ENCODE measurements at regions not wholly inside any gene's neighbourhood (a gene's known extent, or its start where the extent isn't known, plus 50 kb on each side); places are given as distances from the start of the nearest gene placed in this dataset.
"Not testable (repeated sequence)": the region's sequence is repeated elsewhere in the genome, so short reads cannot be mapped to it uniquely, and the experiment has no call there.

GRCh38 chr4:34973650-34974312, 1270.5 kb downstream of the ARAP2 start:
- Histone ChIP-seq H3K4me3 (no peak overlapping the region), H3K27ac (no peak overlapping the region)
- no peak for TF ChIP-seq CTCF (IDR thresholded peaks at IDR 0.05)
- no peak for DNase-seq (ENCODE audit: low spot score)

DNA sequence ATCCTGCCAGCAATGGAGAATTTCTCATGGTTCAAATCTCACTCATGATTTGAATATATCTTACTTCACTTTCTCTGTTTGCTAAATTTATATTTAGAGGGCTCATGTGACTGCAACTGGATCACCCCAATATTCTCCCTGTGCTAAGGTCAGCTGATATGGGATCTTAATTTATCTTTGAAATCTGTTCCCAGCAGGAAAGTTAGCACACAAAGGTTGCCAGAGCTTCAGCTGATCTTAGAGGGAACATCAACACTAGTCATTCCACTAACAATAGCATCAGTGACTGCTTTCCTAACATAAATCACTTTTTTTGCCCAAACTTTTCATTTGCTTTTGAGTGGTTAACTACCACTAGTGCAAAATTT, 1270.0 kb downstream of the ARAP2 start:
- TF ChIP-seq CTCF (IDR thresholded peaks at IDR 0.05), result no peak
- Histone ChIP-seq H3K27ac (no peak overlapping the region), H3K4me3 (no peak overlapping the region)
- DNase-seq (ENCODE audit: low spot score), result no peak

- not testable (repeated sequence) for DNase-seq (ENCODE audit: low spot score); H3K4me3 ChIP-seq; H3K27ac ChIP-seq
Observed at GRCh38 chr4:35021222-35021621, 1223.1 kb downstream of the ARAP2 start.

DNA sequence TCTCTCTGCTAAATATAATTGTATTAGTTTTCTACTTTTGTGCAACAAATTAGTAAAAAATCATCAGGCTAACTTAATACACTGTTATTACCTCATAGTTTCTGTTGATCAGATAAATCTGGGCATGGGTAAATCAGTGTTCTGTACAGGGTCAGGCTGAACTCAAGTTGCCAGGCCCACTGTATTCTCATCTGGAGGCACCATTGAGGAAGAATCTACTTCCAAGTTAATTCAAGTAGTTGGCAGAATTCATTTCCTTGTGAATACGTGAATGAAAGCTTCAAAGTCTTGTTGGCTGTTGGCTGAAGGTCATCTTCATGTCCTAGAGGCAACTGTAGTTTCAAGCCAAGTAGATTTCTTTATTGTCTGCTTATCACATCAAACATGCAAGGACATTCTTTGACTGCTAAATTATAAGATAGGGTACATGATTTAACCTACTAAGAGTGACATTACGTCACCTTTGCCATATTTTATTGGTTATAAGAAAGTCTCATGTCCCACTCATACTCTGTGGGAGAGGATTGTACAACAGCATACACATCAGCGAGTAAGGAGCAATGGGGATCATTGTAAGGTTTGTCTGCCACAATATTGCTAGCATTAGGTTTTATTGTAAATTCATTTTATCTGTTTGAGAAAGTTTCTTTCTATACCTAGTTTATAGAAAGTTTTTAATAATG, 1219.0 kb downstream of the ARAP2 start:
- no peak overlapping the region for H3K4me3 ChIP-seq
- DNase-seq (ENCODE audit: low spot score), result no peak
- H3K27ac ChIP-seq, result no peak overlapping the region
- TF ChIP-seq CTCF (IDR thresholded peaks at IDR 0.05), result no peak

- TF ChIP-seq CTCF (IDR thresholded peaks at IDR 0.05), result no peak
- Histone ChIP-seq H3K27ac (no peak overlapping the region), H3K4me3 (no peak overlapping the region)
- DNase-seq (ENCODE audit: low spot score), result no peak
Observed at GRCh38 chr4:35038079-35038805, 1206.1 kb downstream of the ARAP2 start.

DNA sequence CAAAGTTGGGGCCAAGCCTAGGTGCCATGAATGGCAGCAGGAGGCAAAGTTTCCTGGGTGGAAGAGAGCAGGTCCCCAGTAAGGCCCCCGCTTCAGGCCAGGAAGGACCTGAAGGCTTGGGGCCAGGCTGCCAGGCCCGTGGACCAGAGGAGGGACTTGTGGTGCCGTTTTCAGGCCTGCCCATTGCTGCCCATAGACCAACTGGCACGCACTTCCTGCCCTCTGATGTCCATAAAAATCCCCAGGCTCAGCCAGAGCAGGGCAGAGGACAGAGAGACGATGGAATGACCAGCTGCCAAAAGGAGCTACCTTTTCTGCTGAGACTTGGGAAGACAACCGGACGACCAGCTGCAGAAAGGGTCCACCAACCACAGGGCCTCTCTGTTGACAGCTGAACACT, 1205.5 kb downstream of the ARAP2 start:
- DNase-seq (ENCODE audit: low spot score), result no peak
- no peak for TF ChIP-seq CTCF (IDR thresholded peaks at IDR 0.05)
- Histone ChIP-seq H3K27ac (no peak overlapping the region), H3K4me3 (no peak overlapping the region)

DNA sequence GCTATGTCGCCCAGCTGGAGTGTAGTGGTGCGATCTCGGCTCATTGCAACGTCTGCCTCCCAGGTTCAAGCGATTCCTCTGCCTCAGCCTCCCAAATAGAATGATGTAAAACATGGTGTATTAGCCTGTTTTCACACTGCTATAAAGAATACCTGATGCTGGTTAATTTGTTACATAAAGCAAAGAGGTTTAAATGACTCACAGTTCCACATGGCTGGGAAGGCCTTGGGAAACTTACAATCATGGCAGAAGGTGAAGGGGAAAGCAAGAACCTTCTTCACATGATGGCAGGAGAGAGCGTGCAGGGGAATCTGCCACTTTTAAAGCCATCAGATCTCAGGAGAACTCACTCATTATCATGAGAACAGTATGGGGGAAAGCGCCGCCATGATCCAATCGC, 1191.8 kb downstream of the ARAP2 start:
- DNase-seq (ENCODE audit: low spot score), result no peak
- TF ChIP-seq CTCF (IDR thresholded peaks at IDR 0.05), result no peak
- Histone ChIP-seq H3K27ac (no peak overlapping the region), H3K4me3 (no peak overlapping the region)
